HEK293 (cell line): ENCODE measurements at regions not wholly inside any gene's neighbourhood (a gene's known extent, or its start where the extent isn't known, plus 50 kb on each side); places are given as distances from the start of the nearest gene placed in this dataset.

Experiments used
- CTCF ChIA-PET: fragments of 350-600 bp; formaldehyde crosslinking; extraction: SDS; loops from one replicate; lab custom pipeline; 2021; ENCODE audit warnings: antibody characterized with exemption; lab: Yijun Ruan, JAX
- POLR2A ChIA-PET: fragments of 300-600 bp; formaldehyde crosslinking; extraction: SDS; loops from one replicate; lab custom pipeline; 2020; ENCODE audit warnings: antibody characterized with exemption, inconsistent platforms; lab: Yijun Ruan, JAX
- H3K27ac ChIP-seq: fragments of 200-500 bp; sonication (Bioruptor generic); 2 replicates; pipeline ENCODE4 v1.5.1; 2014; ENCODE audit warnings: low read depth, low read length, control low read depth, inconsistent platforms; ENCODE audit errors: extremely low read depth
- H3K36me3 ChIP-seq, 2 experiments: fragments of 200-500 bp in 1 of 2; sonication (Bioruptor generic) in 1 of 2; 1 replicate in 1 of 2; 2 replicates in 1 of 2; pipeline ENCODE4 v1.5.1; 2014 to 2017; ENCODE audit warnings: inconsistent platforms in 2 of 2, low read length in 2 of 2; ENCODE audit not compliant: control insufficient read depth in 2 of 2, insufficient read depth in 1 of 2
- H3K4me1 ChIP-seq: fragments of 200-500 bp; sonication (Bioruptor generic); 2 replicates; pipeline ENCODE4 v1.5.1; 2014; ENCODE audit warnings: mild to moderate bottlenecking, low read length, inconsistent platforms; ENCODE audit not compliant: control insufficient read depth, insufficient read depth
- H3K4me3 ChIP-seq: 2 replicates; pipeline ENCODE4 v1.5.1; 2011; ENCODE audit warnings: low read depth, mild to moderate bottlenecking, control low read depth, low read length, moderate library complexity
- H3K9me3 ChIP-seq: fragments of 200-500 bp; sonication (Bioruptor generic); 2 replicates; pipeline ENCODE4 v1.5.1; 2014; ENCODE audit warnings: low read depth, low read length, inconsistent platforms; ENCODE audit not compliant: control insufficient read depth, insufficient read depth
- GLIS1 ChIP-seq: fragments of 450-650 bp; formaldehyde crosslinking; IDR thresholded peaks from 2 replicates; pipeline ENCODE4 v1.5.1; 2016; ENCODE audit warnings: missing biosample characterization, missing genetic modification characterization
- GLIS2 ChIP-seq: fragments of 450-650 bp; formaldehyde crosslinking; IDR thresholded peaks from 2 replicates; pipeline ENCODE4 v1.5.1; 2016; ENCODE audit warnings: missing biosample characterization, missing genetic modification characterization
- MEIS1 ChIP-seq: sonication (generic); formaldehyde crosslinking; IDR thresholded peaks from 2 replicates; pipeline ENCODE4 v1.8.1; 2022; ENCODE audit warnings: missing genetic modification reagents, mild to moderate bottlenecking, borderline replicate concordance
- SP2 ChIP-seq: fragments of 450-650 bp; formaldehyde crosslinking; IDR thresholded peaks from 2 replicates; pipeline ENCODE4 v1.5.1; 2016; ENCODE audit warnings: missing biosample characterization, missing genetic modification characterization
- SP3 ChIP-seq: fragments of 450-650 bp; formaldehyde crosslinking; IDR thresholded peaks from 2 replicates; pipeline ENCODE4 v1.5.1; 2016; ENCODE audit warnings: missing biosample characterization, missing genetic modification characterization
- YY2 ChIP-seq: fragments of 450-650 bp; formaldehyde crosslinking; IDR thresholded peaks from 2 replicates; pipeline ENCODE4 v1.5.1; 2016; ENCODE audit warnings: missing biosample characterization, missing genetic modification characterization
- ZEB2 ChIP-seq: fragments of 450-650 bp; formaldehyde crosslinking; IDR thresholded peaks from 2 replicates; pipeline ENCODE4 v1.5.1; 2016; ENCODE audit warnings: missing biosample characterization, missing genetic modification characterization
- ZFP3 ChIP-seq: fragments of 450-650 bp; formaldehyde crosslinking; IDR thresholded peaks from 2 replicates; pipeline ENCODE4 v1.5.1; 2016; ENCODE audit warnings: low read depth, missing biosample characterization, missing genetic modification characterization
- ZNF121 ChIP-seq: fragments of 450-650 bp; formaldehyde crosslinking; IDR thresholded peaks from 2 replicates; pipeline ENCODE4 v1.5.1; 2016; ENCODE audit warnings: missing biosample characterization, missing genetic modification characterization
- ZNF157 ChIP-seq: fragments of 450-650 bp; formaldehyde crosslinking; IDR thresholded peaks from 2 replicates; pipeline ENCODE4 v1.5.1; 2016; ENCODE audit warnings: missing biosample characterization, missing genetic modification characterization
- ZNF394 ChIP-seq: fragments of 450-650 bp; formaldehyde crosslinking; IDR thresholded peaks from 2 replicates; pipeline ENCODE4 v1.5.1; 2016; ENCODE audit warnings: missing biosample characterization, missing genetic modification characterization, mild to moderate bottlenecking, moderate library complexity, borderline replicate concordance
- ZNF510 ChIP-seq: fragments of 450-650 bp; formaldehyde crosslinking; IDR thresholded peaks from 2 replicates; pipeline ENCODE4 v1.5.1; 2018; ENCODE audit warnings: mild to moderate bottlenecking, missing genetic modification characterization, missing biosample characterization; ENCODE audit not compliant: insufficient replicate concordance
- ZNF521 ChIP-seq: fragments of 450-650 bp; formaldehyde crosslinking; IDR thresholded peaks from 2 replicates; pipeline ENCODE4 v1.5.1; 2017; ENCODE audit warnings: missing biosample characterization, mild to moderate bottlenecking, missing genetic modification characterization
- ZNF555 ChIP-seq: fragments of 450-650 bp; formaldehyde crosslinking; conservative IDR thresholded peaks from 2 replicates; pipeline ENCODE4 v1.5.1; 2017; ENCODE audit warnings: missing biosample characterization, mild to moderate bottlenecking, missing genetic modification characterization, inconsistent platforms
- ZNF600 ChIP-seq: fragments of 450-650 bp; formaldehyde crosslinking; IDR thresholded peaks from 2 replicates; pipeline ENCODE4 v1.5.1; 2016; ENCODE audit warnings: missing biosample characterization, missing genetic modification characterization
- ZNF658 ChIP-seq: fragments of 450-650 bp; formaldehyde crosslinking; IDR thresholded peaks from 2 replicates; pipeline ENCODE4; 2016; ENCODE audit warnings: missing biosample characterization, missing genetic modification characterization
- ZNF830 ChIP-seq: fragments of 450-650 bp; IDR thresholded peaks from 2 replicates; pipeline ENCODE4 v1.5.0; 2018; ENCODE audit warnings: missing biosample characterization, missing genetic modification characterization, low read depth, mild to moderate bottlenecking, moderate library complexity
- TF ChIP-seq, protein P1 (sequence below): fragments of 450-650 bp; formaldehyde crosslinking; IDR thresholded peaks from 2 replicates; pipeline ENCODE4 v1.5.1; 2016; ENCODE audit warnings: missing biosample characterization, missing genetic modification characterization, low read depth
- TF ChIP-seq, protein P2 (sequence below): fragments of 450-650 bp; formaldehyde crosslinking; optimal IDR thresholded peaks from 2 replicates; pipeline ENCODE3; 2016; ENCODE audit warnings: missing biosample characterization, mild to moderate bottlenecking, missing genetic modification characterization
- TF ChIP-seq, protein P3 (sequence below): fragments of 450-650 bp; formaldehyde crosslinking; IDR thresholded peaks from 2 replicates; pipeline ENCODE4 v1.5.1; 2016; ENCODE audit warnings: missing biosample characterization, missing genetic modification characterization
- TF ChIP-seq, protein P4 (sequence below): fragments of 450-650 bp; formaldehyde crosslinking; IDR thresholded peaks from 2 replicates; pipeline ENCODE4 v1.5.1; 2016; ENCODE audit warnings: missing biosample characterization, missing genetic modification characterization
- TF ChIP-seq, protein P5 (sequence below): fragments of 450-650 bp; formaldehyde crosslinking; IDR thresholded peaks from 2 replicates; pipeline ENCODE4 v1.5.1; 2016; ENCODE audit warnings: missing biosample characterization, missing genetic modification characterization

DNA sequence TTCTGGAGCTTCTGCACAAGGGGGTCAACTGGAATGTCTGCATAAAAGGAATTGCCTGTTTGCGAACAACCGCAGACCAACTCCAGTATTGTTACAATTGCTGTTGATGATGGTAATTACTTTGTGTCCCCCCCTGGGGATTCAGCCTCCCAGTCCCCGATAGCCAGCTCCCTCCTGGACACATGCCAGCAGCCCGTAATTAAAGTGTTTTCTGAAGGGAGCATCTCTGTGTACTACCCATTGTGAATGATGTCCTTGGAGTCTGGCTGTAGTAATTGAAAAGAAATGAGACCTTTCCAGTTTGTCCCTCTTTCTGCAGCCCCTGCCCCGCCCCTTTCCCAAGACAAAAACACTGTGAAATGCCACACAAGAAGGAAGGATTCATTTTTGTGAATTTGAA lies 377.1 kb upstream of the LCORL start:
- no peak overlapping the region for H3K4me3 ChIP-seq
- POLR2A ChIA-PET = no interaction called here

DNA sequence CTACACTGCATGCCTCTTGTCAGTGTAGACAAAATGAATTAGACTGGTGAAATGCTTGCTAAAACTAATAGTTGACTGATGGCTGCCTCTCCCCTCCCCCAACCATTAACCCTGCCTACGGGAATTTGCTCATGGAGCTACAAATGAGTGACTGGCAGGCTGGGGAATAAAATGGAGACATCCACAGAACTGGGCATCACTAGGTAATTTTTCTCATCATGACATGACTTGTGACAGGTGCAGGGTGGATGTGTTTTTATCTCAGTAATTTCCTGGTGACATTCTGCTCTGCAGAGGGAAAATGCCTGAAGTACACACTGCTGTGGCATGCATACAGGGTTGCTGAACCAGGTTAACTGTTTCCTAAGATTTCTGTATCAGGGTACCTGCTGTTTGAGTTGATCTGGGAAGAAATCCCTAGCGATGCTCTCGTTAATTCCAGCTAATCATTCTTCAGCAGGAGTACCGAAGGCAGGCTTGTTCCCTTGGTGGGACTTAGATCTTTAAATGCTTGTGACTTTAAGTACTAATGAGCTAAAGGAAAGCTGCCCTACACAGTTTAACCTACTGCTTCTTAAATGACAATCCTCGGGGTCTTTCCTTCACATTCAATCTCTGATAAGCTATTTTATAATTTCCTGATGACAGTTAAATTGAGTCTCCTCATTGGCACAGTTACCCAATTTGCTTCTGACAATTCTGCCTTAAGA lies 376.3 kb upstream of the LCORL start:
- ChIA-PET CTCF (no interaction called here), POLR2A (no interaction called here)
- H3K4me3 ChIP-seq = no peak overlapping the region
- no peak overlapping the region for H3K27ac ChIP-seq
- TF ChIP-seq MEIS1 (no peak), ZNF658 (no peak), ZNF555 (no peak), ZNF121 (tag by site-specific recombination) (no peak), ZNF157 (no peak), ZNF521 (no peak), SP2 (no peak), YY2 (tag by site-specific recombination) (no peak), GLIS1 (tag by site-specific recombination) (no peak), ZNF830 (tag by site-specific recombination) (no peak), SP3 (no peak), ZEB2 (tag by site-specific recombination) (no peak), ZNF394 (tag by site-specific recombination) (no peak), ZFP3 (tag by site-specific recombination) (no peak)
- TF ChIP-seq, protein P1, sequence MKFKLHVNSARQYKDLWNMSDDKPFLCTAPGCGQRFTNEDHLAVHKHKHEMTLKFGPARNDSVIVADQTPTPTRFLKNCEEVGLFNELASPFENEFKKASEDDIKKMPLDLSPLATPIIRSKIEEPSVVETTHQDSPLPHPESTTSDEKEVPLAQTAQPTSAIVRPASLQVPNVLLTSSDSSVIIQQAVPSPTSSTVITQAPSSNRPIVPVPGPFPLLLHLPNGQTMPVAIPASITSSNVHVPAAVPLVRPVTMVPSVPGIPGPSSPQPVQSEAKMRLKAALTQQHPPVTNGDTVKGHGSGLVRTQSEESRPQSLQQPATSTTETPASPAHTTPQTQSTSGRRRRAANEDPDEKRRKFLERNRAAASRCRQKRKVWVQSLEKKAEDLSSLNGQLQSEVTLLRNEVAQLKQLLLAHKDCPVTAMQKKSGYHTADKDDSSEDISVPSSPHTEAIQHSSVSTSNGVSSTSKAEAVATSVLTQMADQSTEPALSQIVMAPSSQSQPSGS (tag by site-specific recombination) = no peak
- TF ChIP-seq, protein P2, sequence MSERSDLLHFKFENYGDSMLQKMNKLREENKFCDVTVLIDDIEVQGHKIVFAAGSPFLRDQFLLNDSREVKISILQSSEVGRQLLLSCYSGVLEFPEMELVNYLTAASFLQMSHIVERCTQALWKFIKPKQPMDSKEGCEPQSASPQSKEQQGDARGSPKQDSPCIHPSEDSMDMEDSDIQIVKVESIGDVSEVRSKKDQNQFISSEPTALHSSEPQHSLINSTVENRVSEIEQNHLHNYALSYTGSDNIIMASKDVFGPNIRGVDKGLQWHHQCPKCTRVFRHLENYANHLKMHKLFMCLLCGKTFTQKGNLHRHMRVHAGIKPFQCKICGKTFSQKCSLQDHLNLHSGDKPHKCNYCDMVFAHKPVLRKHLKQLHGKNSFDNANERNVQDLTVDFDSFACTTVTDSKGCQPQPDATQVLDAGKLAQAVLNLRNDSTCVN = no peak
- TF ChIP-seq, protein P3, sequence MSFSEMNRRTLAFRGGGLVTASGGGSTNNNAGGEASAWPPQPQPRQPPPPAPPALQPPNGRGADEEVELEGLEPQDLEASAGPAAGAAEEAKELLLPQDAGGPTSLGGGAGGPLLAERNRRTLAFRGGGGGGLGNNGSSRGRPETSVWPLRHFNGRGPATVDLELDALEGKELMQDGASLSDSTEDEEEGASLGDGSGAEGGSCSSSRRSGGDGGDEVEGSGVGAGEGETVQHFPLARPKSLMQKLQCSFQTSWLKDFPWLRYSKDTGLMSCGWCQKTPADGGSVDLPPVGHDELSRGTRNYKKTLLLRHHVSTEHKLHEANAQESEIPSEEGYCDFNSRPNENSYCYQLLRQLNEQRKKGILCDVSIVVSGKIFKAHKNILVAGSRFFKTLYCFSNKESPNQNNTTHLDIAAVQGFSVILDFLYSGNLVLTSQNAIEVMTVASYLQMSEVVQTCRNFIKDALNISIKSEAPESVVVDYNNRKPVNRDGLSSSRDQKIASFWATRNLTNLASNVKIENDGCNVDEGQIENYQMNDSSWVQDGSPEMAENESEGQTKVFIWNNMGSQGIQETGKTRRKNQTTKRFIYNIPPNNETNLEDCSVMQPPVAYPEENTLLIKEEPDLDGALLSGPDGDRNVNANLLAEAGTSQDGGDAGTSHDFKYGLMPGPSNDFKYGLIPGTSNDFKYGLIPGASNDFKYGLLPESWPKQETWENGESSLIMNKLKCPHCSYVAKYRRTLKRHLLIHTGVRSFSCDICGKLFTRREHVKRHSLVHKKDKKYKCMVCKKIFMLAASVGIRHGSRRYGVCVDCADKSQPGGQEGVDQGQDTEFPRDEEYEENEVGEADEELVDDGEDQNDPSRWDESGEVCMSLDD (tag by site-specific recombination) = no peak
- TF ChIP-seq, protein P4, sequence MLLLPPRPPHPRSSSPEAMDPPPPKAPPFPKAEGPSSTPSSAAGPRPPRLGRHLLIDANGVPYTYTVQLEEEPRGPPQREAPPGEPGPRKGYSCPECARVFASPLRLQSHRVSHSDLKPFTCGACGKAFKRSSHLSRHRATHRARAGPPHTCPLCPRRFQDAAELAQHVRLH (tag by site-specific recombination) = no peak
- H3K4me1 ChIP-seq = no peaks in the 10 kb centered on the region
- no peaks in the 10 kb centered on the region for H3K36me3 ChIP-seq
- H3K9me3 ChIP-seq = no peaks in the 10 kb centered on the region

More for the DNA sequence above, 377.1 kb upstream of the LCORL start:
- no peak for TF ChIP-seq ZNF394 (tag by site-specific recombination)
- TF ChIP-seq ZNF600 = no peak
- no peak for TF ChIP-seq GLIS2 (tag by site-specific recombination)
- TF ChIP-seq ZNF510 = no peak
- TF ChIP-seq, protein P5, sequence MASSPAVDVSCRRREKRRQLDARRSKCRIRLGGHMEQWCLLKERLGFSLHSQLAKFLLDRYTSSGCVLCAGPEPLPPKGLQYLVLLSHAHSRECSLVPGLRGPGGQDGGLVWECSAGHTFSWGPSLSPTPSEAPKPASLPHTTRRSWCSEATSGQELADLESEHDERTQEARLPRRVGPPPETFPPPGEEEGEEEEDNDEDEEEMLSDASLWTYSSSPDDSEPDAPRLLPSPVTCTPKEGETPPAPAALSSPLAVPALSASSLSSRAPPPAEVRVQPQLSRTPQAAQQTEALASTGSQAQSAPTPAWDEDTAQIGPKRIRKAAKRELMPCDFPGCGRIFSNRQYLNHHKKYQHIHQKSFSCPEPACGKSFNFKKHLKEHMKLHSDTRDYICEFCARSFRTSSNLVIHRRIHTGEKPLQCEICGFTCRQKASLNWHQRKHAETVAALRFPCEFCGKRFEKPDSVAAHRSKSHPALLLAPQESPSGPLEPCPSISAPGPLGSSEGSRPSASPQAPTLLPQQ (tag by site-specific recombination) = no peak
- Histone ChIP-seq H3K36me3 (no peaks in the 10 kb centered on the region), H3K4me1 (no peaks in the 10 kb centered on the region), H3K9me3 (no peaks in the 10 kb centered on the region), H3K27ac (no peak overlapping the region)
- CTCF ChIA-PET = no interaction called here
